ENCODE measurements at regions not wholly inside any gene's neighbourhood (a gene's known extent, or its start where the extent isn't known, plus 50 kb on each side); places are given as distances from the start of the nearest gene placed in this dataset.
A peak's percentile ranks its signal among the peaks of the same experiment; 100 is the strongest.

DNA sequence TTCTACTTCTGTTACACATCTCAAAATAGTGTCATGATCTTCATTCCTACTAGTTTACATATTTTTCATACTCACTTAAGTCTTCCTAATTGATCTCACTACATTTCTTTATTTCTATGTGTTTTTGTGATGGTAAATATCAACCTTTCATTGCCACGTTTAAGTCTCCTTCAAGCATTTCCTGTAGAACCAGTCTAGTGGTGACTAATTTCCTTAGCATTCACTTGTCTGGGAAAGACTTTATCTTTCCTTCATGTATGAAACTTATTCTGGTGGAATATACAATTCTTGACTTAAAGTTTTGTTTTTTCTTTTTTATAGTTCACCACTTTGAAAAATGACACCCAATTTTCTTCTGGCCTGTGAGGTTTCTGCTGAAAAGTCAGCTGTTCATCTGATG lies 181.4 kb upstream of the NEIL3 start:
- Histone ChIP-seq H3K4me3 (ENCODE audit: low read length) (no peak overlapping the region), H3K4me1 (ENCODE audit: low read length) (no peaks in the 10 kb centered on the region), H2AFZ (ENCODE audit: low read depth, low read length) (no peak overlapping the region), H4K20me1 (ENCODE audit: insufficient read depth, low read length) (no peaks in the 10 kb centered on the region), H3K36me3 (replicated peaks; ENCODE audit: low read depth, low read length) (peaks cover 7% of the 10 kb centered on the region), H3K27me3 (ENCODE audit: low read depth, low read length) (no peaks in the 10 kb centered on the region), H3K9ac (ENCODE audit: low read length) (no peak overlapping the region), H3K27ac (ENCODE audit: low read length) (no peak overlapping the region), H3K9me3 (ENCODE audit: insufficient read depth, low read length) (no peaks in the 10 kb centered on the region; the same call in 1 of the 2 replicates), H3K79me2 (ENCODE audit: low read length) (no peaks in the 10 kb centered on the region), H3K4me2 (ENCODE audit: low read length) (no peak overlapping the region)
- TF ChIP-seq EZH2phosphoT487 (IDR thresholded peaks at IDR 0.05; ENCODE audit: low read depth) = no peak
- no peak for TF ChIP-seq CTCF (IDR thresholded peaks at IDR 0.05; ENCODE audit: low read depth, low read length)

DNA sequence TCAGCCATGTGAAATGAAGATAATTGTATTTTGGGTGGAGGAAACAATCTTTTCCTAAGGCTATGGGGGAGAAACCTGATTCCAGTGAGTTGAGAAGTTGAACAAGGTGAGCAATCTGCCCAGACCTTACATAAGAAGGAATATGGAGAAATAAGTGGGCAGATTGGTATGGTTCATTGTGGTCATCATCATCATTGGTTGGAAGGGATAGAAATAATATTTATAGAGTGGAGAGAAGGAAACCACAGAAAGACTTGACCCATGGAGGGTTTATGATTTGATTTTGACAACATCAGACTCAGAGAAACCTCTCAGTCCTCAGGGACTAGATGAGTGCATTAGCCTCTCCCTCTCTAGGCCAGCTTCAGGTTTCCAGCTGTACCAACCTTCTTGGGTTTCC lies 177.9 kb upstream of the NEIL3 start:
- no peaks in the 10 kb centered on the region for H3K79me2 ChIP-seq (ENCODE audit: low read length)
- no peak overlapping the region for H3K4me3 ChIP-seq (ENCODE audit: low read length)
- no peak overlapping the region for H3K9ac ChIP-seq (ENCODE audit: low read length)
- peaks cover 7% of the 10 kb centered on the region for H3K36me3 ChIP-seq (replicated peaks; ENCODE audit: low read depth, low read length)
- no peak for TF ChIP-seq CTCF (IDR thresholded peaks at IDR 0.05; ENCODE audit: low read depth, low read length)
- TF ChIP-seq EZH2phosphoT487 (IDR thresholded peaks at IDR 0.05; ENCODE audit: low read depth) = no peak
- no peak overlapping the region for H3K4me2 ChIP-seq (ENCODE audit: low read length)
- no peaks in the 10 kb centered on the region for H4K20me1 ChIP-seq (ENCODE audit: insufficient read depth, low read length)
- no peaks in the 10 kb centered on the region for H3K4me1 ChIP-seq (ENCODE audit: low read length)
- H3K27ac ChIP-seq (ENCODE audit: low read length) = no peak overlapping the region
- no peaks in the 10 kb centered on the region; the same call in 1 of the 2 replicates for H3K9me3 ChIP-seq (ENCODE audit: insufficient read depth, low read length)
- no peak overlapping the region for H2AFZ ChIP-seq (ENCODE audit: low read depth, low read length)
- H3K27me3 ChIP-seq (ENCODE audit: low read depth, low read length) = no peaks in the 10 kb centered on the region

DNA sequence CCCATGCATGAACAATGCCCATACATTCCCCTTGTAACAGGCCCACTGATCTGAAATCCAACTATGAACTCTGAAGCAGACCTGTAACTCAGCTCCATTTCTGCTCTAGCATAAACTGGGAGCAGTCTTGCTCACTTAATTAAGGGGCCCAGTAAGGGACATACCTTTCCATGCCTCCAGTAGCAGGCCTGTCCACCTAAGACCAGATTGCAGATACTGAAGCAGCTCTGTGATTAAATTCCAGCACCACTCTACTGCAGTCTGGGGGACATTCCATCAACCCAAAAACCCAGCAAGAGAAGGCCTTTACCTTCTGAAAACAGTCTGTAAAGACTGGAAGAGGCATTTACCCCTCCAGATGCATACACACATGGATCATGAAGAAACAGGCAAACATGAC lies 162.0 kb upstream of the NEIL3 start:
- Histone ChIP-seq H3K36me3 (replicated peaks; ENCODE audit: low read depth, low read length) (no peaks in the 10 kb centered on the region), H3K79me2 (ENCODE audit: low read length) (no peaks in the 10 kb centered on the region), H3K9ac (ENCODE audit: low read length) (no peak overlapping the region), H3K27ac (ENCODE audit: low read length) (no peak overlapping the region), H3K4me1 (ENCODE audit: low read length) (no peaks in the 10 kb centered on the region), H2AFZ (ENCODE audit: low read depth, low read length) (0 out of 2 replicates have a peak overlapping the region, but pooled peaks have one; percentile 3), H3K4me2 (ENCODE audit: low read length) (no peak overlapping the region), H3K9me3 (ENCODE audit: insufficient read depth, low read length) (no peaks in the 10 kb centered on the region), H3K27me3 (ENCODE audit: low read depth, low read length) (no peaks in the 10 kb centered on the region), H4K20me1 (ENCODE audit: insufficient read depth, low read length) (no peaks in the 10 kb centered on the region), H3K4me3 (ENCODE audit: low read length) (no peak overlapping the region)
- TF ChIP-seq EZH2phosphoT487 (IDR thresholded peaks at IDR 0.05; ENCODE audit: low read depth) (no peak), CTCF (IDR thresholded peaks at IDR 0.05; ENCODE audit: low read depth, low read length) (no peak)

DNA sequence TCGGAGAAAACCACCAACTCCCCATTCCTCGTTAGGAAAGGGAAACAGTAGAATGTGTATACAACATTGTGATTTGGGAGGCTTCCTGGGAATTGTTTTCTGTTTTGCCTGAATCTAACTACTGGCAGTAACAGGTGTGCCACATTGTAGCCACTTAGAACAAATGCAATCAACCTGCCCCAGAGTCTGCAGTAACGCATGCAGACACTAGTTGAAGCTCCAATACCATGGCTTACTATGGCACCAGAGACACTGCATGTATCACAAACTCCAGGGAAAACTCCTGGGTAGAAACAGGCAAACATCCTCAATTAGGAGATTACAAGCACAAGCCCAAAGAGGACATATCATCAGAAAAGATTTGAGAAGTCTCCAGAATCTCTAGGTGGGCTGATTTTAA lies 154.2 kb upstream of the NEIL3 start:
- no peak overlapping the region for H3K4me2 ChIP-seq (ENCODE audit: low read length)
- H3K27ac ChIP-seq (ENCODE audit: low read length) = no peak overlapping the region
- H3K79me2 ChIP-seq (ENCODE audit: low read length) = no peaks in the 10 kb centered on the region
- TF ChIP-seq CTCF (IDR thresholded peaks at IDR 0.05; ENCODE audit: low read depth, low read length) (no peak), EZH2phosphoT487 (IDR thresholded peaks at IDR 0.05; ENCODE audit: low read depth) (no peak)
- H3K9ac ChIP-seq (ENCODE audit: low read length) = no peak overlapping the region
- no peaks in the 10 kb centered on the region for H3K9me3 ChIP-seq (ENCODE audit: insufficient read depth, low read length)
- no peaks in the 10 kb centered on the region for H4K20me1 ChIP-seq (ENCODE audit: insufficient read depth, low read length)
- no peaks in the 10 kb centered on the region for H3K36me3 ChIP-seq (replicated peaks; ENCODE audit: low read depth, low read length)
- no peak overlapping the region for H3K4me3 ChIP-seq (ENCODE audit: low read length)
- no peaks in the 10 kb centered on the region for H3K4me1 ChIP-seq (ENCODE audit: low read length)
- H2AFZ ChIP-seq (ENCODE audit: low read depth, low read length) = no peak overlapping the region
- H3K27me3 ChIP-seq (ENCODE audit: low read depth, low read length) = no peaks in the 10 kb centered on the region
